NCI-H510A (cell line): ENCODE measurements at regions not wholly inside any gene's neighbourhood (a gene's known extent, or its start where the extent isn't known, plus 50 kb on each side); places are given as distances from the start of the nearest gene placed in this dataset.

Experiments
- DNase-seq: peaks from one replicate; lab custom pipeline; 2025; lab: John Stamatoyannopoulos, UW

- no peak for DNase-seq
Observed at GRCh38 chr18:30527917-30528316, 514.6 kb downstream of the DSC3 start.

- DNase-seq = no peak
Observed at GRCh38 chr18:30527226-30527625, 515.3 kb downstream of the DSC3 start.

DNA sequence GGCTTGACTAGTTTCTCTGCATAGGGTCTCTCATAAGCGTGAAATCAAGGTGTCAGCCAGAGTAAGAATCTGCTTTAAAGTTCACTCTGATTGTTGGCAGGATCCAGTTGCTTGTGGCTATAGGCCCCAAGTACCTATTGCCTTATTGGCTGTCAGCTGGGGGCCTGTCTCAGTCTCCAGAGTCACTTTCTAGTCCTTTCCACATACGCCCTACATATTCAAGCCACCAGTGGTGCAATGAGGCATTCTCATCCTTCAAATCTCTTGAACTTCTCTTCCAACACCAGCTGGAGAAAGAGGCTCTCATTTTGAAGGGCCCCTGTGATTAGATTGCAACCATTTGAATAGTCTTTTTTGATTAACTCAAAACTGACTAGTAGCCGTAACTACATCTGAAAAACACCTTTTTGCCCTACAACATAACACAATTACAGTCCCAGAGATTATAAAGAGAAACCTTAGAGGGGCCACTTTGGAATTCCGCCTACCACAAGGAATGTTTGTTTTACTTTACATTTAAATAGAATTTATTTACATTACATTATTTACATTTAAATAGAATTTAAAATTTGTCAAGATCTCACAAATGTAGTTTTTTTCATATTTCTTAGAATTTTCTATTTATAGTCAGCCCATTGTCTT is 520.1 kb downstream of the DSC3 start:
- DNase-seq = no peak

GRCh38 chr18:30514059-30514458 is 528.5 kb downstream of the DSC3 start:
- no peak for DNase-seq

GRCh38 chr18:30512872-30513271 is 529.7 kb downstream of the DSC3 start:
- DNase-seq = no peak

GRCh38 chr18:30510882-30511281 is 531.7 kb downstream of the DSC3 start:
- no peak for DNase-seq

DNA sequence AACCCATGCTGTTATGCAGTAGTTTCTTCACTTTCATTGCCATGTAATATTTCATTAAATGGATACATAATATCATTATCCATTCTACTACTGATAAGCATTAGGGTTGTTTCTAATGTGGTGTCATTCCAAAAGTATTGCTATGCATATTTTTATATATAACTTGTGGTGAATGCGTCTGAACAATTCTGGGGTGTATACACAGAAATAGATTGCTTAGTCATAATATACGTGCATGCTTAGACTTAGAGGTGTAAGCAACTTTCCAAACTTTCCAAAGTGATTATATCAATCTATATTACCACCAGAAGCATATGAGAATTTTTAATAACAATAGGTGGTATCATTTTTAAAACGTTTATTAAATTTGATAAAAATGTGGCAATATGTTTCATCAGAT is 540.9 kb downstream of the DSC3 start:
- DNase-seq = no peak

DNA sequence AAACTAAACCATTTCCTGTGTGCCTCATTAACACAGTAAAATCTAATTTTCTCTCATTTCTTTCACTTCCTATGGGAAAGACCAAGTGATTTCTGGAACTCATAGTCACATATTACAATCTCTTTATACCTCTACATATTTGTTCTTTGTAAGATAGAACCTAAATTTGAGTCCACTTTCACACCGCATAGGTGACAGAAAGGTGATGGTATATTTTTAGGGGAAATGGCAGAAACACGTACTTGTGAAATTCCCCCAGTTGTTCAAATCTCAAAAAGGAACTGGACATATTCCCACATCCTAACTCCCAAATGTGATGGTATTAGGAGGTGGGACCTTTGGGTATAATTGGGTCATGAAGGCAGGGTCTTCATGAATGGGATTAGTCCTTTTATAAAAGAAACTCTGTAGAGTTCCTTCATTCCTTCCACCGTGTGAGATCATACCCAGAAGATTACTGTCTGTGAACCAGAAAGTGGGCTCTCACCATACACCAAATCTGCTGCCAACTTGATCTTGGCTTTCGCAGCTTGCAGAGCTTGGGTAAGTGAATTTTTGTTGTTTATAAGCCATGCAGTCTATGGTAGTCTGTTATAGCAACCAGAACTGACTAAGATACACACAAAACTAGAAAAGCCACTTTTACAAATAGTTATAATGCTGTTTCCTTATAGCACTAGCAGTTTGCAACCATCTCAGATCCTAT is 542.1 kb downstream of the DSC3 start:
- no peak for DNase-seq

DNA sequence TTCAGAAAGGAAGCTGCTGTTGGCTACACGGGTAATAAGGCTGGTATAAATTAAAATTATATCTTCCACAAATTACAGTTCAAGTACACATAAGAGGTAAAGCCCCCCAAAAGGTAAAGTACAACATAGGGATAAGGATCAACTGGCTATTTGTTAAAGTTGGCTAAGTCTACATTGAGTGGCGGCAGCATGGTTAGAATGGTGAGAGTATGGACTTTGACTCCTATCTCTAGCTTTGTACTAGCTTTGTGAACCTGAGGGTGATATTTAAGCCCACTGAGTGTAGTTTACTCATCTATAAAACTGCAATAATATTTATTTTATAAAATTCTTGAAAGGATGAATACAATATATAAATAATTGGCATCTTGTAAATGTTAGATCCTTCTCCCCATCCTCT is 542.8 kb downstream of the DSC3 start:
- DNase-seq = no peak

DNA sequence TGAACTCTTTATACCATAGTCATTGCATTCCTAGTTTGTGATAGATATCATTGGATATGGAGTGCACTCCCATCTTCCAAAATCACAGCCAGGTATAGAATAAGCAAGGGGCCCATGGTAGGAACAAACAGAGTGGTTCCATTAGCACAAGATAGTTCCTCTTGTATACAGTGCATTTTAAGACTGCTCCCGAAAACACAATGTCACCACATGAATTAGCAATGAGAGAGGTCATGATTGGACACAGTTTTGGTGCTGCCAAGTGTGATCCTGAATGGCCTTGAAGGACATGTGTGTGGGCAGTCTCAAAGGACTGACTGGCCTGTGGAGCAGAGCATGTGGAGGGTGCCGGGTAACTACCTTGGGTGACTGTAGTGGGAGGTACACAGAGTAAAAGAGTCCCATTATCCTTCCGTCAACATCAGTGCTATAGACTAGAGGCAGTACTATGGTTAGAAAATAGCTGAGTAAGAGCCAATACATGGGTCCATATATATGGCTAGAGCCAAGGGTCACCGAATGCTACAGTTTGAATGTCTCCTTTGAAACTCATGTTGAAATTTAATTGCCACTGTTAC is 549.9 kb downstream of the DSC3 start:
- DNase-seq = no peak

DNA sequence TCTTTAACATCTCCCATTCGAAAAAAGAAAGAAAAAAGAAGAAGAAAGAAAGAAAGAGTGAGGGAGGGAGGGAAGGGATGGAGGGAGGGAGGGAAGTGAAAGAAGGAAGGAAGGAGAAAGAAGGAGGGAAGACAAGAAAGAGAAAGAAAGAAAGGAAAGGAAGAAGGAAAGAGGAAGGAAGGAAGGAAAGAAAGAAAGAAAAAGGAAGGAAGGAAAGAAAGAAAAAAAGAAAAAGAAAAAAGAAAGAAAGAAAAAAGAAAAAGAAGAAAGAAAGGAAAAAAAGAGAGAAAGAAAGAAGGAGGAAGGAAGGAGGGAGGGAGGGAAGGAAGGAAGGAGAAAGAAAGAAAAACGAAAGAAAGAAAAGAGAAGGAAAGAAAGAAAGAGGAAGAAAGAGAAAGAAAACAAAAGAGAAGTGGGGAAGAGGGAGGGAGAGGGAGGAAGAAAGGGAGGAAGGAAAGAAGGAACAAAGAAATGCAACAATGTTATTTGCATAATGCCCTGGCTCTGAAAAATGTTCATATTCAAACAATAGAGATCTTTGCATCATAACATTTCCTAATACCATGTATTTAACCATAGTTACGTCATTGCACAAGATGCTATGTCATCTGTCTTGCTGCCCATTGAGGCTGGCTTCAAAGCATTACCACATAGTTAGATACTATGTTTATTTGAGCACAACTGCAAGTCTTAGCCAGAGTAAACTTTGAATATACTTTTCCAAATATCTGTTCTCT is 550.6 kb downstream of the DSC3 start:
- DNase-seq = no peak

- DNase-seq = no peak
Observed at GRCh38 chr18:30489890-30490643, 552.5 kb downstream of the DSC3 start.

- no peak for DNase-seq
Observed at GRCh38 chr18:30487962-30488361, 554.6 kb downstream of the DSC3 start.

DNA sequence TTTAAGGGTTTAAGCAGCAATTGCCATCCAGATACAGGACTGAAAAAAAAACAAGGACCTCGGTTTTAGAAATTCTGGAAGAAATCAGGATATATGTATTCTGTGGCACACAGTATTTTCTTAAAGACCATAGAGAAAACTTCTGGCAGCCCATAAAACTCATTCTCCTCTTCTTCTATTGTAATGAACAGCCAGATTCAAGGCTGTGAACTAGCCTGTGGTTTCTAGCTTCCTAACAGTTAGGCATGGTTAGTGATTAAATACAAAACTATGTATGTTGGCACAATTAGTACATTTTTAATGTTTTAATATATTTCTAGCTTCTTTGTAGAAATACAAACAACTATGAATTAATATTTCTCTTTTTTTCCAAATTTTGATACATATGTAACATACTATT is 555.7 kb downstream of the DSC3 start:
- DNase-seq = no peak

- DNase-seq = no peak
Observed at GRCh38 chr18:30485078-30485477, 557.5 kb downstream of the DSC3 start.

DNA sequence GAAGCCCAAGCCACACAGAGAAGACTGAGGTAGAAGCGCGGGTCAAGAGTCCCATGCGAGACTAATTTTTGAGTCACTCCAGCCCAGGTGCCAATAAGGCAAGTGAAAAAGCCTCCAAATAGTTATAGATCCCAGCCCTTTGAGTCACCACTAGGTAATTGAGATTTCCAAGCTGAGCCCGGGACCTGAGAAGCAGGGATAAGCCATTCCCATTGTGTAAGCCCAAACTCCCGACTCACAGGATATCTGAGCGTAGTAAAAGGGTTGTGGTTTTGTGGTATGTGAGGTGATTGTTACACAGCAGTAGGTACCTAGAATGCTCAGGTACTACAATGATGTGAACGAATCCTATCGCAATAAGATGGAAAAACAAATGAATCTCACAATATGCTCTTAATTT is 560.7 kb downstream of the DSC3 start:
- no peak for DNase-seq

- no peak for DNase-seq
Observed at GRCh38 chr18:30469091-30469490, 573.5 kb downstream of the DSC3 start.

DNA sequence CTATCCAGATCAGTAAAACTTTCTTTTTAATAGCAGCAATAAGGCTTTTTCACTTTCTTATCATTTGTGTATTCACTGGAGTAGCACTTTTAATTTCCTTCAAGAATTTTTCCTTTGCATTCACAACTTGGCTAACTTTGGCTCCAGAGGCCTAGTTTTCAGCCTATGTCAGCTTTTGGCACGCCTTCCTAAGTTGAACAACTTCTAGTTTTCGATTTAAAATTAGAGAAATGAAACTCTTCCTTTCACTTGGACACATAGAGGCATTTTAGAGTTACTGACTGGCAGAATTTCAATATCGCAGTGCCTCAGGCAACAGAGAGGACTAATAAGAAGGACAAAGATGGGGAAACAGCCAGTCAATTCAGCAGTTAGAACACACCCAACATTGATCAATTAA is 577.4 kb downstream of the DSC3 start:
- DNase-seq = no peak

DNA sequence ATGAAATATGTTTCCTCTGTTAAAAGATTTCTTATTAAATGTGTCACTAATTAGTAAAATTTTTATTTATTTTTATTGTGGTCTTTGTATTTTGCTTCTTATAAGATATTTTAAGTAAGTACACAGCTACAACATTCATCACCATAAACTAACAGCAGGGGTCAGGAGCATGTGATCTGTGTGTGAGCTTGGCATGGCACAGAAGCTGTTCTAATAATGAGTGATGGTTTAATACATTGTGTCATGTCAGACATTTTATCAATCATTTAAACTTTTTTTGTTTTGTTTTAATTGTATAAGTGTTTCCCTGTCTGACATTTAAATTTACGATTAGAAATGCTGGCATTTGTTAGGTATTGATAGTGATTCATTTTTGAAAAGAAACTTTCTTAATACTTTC is 585.4 kb downstream of the DSC3 start:
- DNase-seq = no peak

- no peak for DNase-seq
Observed at GRCh38 chr18:30455741-30456140, 586.8 kb downstream of the DSC3 start.

DNA sequence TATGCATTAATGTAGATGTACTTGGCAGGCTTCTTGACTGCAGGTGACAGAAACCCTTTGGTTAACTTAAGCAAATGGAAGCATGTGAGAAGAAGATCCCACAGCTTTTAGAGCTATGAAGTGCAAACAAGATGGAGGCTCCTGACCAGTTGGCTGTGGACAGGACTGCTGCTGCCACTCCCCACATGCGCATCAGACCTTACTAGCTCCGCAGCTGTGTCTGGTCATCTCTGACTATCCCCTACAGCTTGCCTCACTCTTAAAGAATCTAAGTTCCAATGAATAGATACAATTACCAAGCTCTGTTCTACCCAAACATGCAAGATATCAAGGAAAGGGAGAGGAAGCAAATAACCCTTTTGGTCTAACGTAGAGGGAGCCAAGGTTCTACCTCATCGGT is 587.6 kb downstream of the DSC3 start:
- DNase-seq = no peak

DNA sequence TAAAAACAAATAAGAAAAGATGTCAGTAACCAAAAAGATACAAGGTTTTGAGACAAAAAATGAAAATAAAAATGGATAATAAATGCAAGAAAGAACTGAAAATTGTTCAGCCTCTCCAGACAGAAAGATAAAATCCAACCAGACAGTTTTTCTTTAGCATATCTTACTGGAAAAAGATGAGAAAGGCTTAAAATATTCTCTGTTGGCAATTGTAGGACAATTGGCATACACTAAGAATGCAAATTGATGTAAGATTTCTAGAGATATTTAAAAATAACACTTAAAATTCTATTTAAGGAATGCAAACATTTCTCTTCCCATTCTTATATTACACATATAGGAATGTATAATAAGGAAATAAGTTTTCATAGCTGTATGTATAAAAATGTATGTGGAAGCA is 590.6 kb downstream of the DSC3 start:
- no peak for DNase-seq
